ENCODE measurements at regions not wholly inside any gene's neighbourhood (a gene's known extent, or its start where the extent isn't known, plus 50 kb on each side); places are given as distances from the start of the nearest gene placed in this dataset.

DNA sequence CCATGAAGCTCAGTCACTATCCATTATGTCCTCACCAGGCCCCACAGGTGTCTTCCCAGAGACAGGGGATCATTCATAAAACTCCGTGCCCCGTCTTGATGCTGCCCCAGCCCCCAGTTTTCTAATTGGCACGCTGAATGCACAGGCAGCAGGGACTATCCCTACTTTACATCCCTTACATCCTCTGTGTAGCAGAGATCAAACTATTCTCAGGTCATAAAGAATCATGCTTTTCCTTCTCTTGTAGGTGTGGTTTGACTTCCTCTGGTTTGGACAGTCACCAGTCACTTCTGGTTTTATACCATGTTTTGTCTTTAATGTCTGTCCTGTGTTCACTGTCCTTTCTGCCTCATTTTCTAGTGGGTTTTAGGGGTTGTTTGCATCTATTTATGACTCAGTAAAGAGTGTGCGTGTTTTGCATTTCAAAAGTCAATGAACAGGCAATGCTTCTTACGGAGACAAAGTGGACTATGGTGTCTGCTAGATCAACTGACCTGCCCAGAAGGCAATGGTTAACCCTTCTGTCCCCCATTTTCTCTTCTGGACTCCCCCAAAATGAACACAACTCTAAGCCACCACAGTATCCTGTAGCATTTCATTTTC is 140.4 kb upstream of the NPVF start:
- Mint-ChIP-seq H3K4me1 (no peaks in the 10 kb centered on the region), H3K4me3 (no peak overlapping the region), H3K36me3 (peaks cover 4% of the 10 kb centered on the region), H3K27me3 (peaks cover 25% of the 10 kb centered on the region), H3K9me3 (peaks cover 11% of the 10 kb centered on the region), H3K27ac (no peak overlapping the region)
- no peak for DNase-seq

DNA sequence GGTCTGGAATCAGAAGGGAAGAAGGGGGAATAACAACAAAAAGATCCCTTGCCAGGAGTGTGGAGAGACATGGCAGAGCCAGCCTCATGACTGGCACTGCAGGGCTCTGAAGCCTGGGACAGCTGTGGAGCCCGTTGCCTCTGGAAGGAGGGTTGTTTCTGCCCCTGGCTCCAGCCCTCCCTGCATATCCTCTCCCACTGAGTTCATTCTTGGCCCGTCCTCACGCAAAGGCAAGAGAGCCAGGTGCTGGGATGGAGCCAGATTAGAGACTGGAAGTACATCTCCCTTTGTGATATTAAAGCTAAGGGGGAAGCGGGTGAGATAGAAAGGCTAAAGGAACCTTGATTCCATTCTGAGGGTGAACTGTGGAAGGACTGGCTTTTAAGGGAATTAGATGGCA is 141.5 kb upstream of the NPVF start:
- Mint-ChIP-seq H3K27me3 (peaks cover 25% of the 10 kb centered on the region), H3K4me3 (no peak overlapping the region), H3K36me3 (peaks cover 4% of the 10 kb centered on the region), H3K4me1 (no peaks in the 10 kb centered on the region), H3K27ac (no peak overlapping the region), H3K9me3 (peaks cover 11% of the 10 kb centered on the region)
- no peak for DNase-seq

DNA sequence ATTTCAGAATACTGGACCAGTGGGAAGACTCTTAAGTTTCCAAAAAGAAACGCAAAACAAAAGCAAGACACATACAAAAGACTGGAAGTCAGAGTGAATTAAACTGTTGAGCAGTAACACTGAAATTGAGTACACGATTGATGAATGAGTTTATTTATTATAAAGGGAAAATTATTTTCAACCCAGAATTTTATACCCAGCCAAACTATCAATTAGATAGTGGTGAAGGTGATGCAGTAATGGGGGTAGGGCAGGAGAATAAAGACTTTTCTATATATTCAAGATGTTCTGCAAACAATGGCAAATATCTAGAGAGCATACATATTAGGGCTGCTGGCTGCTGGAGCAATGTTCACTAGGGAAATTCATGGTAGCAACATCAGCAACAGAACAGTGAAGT is 143.7 kb upstream of the NPVF start:
- Mint-ChIP-seq H3K36me3 (peaks cover 4% of the 10 kb centered on the region), H3K4me3 (no peak overlapping the region), H3K27ac (no peak overlapping the region), H3K9me3 (peaks cover 11% of the 10 kb centered on the region), H3K27me3 (peaks cover 28% of the 10 kb centered on the region), H3K4me1 (no peaks in the 10 kb centered on the region)
- DNase-seq = no peak

DNA sequence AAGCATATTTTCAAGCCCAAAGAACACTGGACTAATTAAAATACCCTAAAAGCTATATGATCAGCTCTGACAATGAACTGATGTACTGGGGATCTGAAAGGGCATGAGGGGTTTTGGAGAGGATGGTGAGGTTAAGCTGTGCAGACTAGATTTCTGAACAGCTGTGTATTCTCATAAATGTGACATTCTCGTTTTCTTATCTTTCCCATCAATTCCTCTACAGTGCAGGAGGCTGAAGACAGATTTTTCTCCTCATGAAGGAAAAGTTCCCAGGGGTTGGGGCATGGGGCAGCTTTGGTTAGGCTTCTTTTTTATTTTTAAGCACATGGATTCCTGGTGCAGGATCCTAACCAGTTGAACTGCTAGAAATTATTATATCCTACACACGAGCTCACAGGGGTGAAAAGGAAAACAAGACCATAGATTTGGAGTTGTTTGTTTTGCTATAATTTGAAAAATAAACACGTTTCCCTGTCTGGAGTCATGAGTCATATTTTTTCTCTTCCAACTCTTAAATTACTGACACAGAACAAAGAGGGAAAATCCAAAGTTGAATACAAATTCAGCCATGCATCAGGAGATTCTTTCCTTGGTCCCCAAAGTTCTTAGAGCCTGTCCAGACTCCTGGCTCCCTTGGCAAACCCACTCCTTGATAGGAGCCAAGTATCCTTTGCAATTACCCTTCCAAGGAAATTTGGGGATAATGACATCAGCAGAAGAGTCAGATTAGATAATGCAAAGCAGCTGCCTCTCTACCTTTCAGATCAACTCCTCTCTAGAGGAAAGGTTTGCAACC is 147.7 kb upstream of the NPVF start:
- peaks cover 16% of the 10 kb centered on the region for H3K27me3 Mint-ChIP-seq

DNA sequence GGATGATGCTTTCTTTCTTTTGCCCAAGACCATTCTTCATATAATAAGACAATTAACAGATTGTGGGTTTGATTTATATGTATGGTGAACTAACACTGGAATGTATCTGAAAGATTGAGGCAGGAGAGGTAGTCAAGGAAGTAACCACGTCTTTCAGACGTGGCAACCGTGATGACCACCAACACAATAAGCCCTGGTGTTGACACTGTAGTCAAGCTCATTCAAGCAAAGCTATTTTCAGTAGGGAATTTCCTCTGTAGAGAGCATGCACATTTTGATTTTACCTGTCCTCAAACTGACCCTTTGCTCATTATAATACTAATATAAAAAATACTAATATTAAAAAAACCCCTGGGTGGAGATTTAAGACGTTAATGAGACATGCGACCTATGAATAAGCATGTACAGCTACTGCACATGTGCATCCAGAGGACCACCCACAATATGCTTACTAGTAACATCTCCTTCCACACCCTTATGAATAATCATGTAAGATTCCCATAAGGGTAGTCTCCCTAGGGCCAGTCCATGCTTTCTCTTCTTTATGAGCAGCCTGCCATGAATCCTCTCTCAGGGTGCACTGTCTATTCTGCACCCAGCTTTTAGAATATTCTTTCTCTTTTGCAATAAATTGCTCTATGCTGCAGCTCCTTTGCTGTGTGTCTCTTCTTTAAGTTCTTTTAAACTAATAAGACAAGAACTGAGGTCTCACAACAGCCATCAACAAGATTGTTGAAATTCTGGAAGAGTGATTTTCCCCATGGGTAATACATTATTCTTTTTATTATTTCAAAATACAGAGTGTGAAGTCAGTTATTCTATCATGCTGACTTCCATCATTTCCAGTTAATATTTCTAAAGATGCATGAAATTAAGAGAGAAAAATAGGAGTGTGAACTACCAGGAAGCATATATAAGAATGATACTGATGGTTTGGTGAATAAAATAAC is 151.3 kb upstream of the NPVF start:
- DNase-seq = no peak
- no peaks in the 10 kb centered on the region for H3K9me3 Mint-ChIP-seq
- H3K27me3 Mint-ChIP-seq = peaks cover 14% of the 10 kb centered on the region
- no peaks in the 10 kb centered on the region for H3K4me1 Mint-ChIP-seq
- no peak overlapping the region for H3K27ac Mint-ChIP-seq
- no peak overlapping the region for H3K4me3 Mint-ChIP-seq
- H3K36me3 Mint-ChIP-seq = no peaks in the 10 kb centered on the region

More for the DNA sequence above, 147.7 kb upstream of the NPVF start:
- peaks cover 11% of the 10 kb centered on the region for H3K9me3 Mint-ChIP-seq
- no peaks in the 10 kb centered on the region for H3K4me1 Mint-ChIP-seq
- no peak for DNase-seq
- H3K27ac Mint-ChIP-seq = no peak overlapping the region
- H3K36me3 Mint-ChIP-seq = peaks cover 4% of the 10 kb centered on the region
- H3K4me3 Mint-ChIP-seq = no peak overlapping the region

DNA sequence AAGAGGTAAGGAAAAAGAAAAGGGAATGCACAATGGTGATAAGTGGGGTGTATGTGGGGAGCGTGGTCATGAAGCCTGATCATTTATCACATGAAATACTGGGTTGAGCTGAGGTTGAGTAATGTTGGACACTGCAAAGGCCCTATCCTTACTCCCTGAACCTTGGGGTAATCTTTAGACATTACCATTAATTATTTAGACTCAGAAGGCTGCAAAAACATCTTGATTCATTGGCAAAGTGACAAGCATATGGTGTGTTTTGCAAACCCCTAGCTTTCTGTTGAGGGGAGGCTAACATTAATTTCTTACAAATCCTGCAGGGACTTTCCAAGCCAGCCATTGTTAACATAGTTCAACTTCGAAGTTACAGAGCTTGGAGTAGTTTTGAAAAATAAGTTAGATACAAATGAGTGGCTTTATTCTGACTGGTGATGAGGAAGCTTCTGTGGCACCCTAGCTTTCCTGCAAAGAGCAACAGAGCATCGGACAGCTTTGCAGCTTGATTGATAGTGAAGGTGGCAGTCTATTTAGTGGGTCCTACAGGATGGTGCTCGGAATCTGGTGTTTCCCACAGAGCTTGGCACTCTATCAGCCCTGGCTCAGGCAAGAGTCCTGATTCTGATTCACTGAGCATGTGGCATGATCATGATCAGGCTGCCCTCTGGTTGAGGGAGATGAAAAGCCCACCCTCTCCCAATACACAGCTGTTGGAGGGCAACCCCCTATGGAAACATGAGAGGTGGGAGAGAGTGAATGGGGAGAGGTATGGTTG is 153.7 kb upstream of the NPVF start:
- H3K27me3 Mint-ChIP-seq = peaks cover 7% of the 10 kb centered on the region
- no peaks in the 10 kb centered on the region for H3K36me3 Mint-ChIP-seq
- no peak overlapping the region for H3K4me3 Mint-ChIP-seq

DNA sequence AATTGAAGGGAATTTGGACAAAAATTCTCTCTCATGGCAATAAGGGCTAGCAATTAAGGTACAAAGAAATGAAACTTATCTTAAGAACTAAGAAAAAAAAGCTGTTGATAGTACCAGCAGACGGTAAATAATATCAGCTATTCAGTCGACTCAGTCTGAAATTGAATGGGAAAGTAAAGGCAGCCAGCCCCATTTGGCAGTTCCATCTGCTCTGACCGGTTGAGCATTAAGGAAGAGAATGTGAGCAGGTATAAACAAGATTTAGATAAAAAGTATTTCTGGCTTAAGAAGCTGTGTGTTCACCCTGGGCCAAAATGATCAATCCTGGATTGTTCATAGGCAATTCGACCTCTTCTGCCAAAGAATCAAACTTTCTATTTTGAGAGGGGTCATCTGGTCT is 154.6 kb upstream of the NPVF start:
- Mint-ChIP-seq H3K9me3 (no peaks in the 10 kb centered on the region), H3K36me3 (no peaks in the 10 kb centered on the region), H3K4me3 (no peak overlapping the region), H3K4me1 (no peaks in the 10 kb centered on the region), H3K27me3 (peaks cover 7% of the 10 kb centered on the region), H3K27ac (no peak overlapping the region)
- no peak for DNase-seq

More for the DNA sequence above, 153.7 kb upstream of the NPVF start:
- H3K4me1 Mint-ChIP-seq = no peaks in the 10 kb centered on the region
- no peak for DNase-seq
- H3K27ac Mint-ChIP-seq = no peak overlapping the region
- H3K9me3 Mint-ChIP-seq = no peaks in the 10 kb centered on the region

DNA sequence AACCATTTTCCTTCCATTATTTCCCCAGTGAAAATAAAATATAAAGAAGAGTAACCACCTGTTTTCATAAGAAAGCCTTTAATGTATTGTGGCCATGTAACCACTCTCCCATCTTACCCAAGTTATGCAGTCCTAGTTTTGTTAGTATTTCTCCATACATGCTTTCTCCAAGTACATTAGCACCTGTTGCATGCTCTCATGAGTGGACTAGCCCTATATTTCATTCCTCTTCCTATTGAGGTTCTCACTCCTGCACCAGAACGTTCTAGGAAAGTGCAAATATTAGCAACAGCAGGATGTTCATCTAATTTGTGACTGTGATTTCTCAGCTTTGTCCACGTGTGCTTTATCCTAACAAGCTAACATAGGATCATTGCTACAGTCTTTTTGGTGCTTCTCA is 155.1 kb upstream of the NPVF start:
- Mint-ChIP-seq H3K27ac (no peak overlapping the region), H3K4me1 (no peaks in the 10 kb centered on the region), H3K27me3 (peaks cover 7% of the 10 kb centered on the region), H3K9me3 (no peaks in the 10 kb centered on the region), H3K36me3 (no peaks in the 10 kb centered on the region), H3K4me3 (no peak overlapping the region)
- DNase-seq = no peak

DNA sequence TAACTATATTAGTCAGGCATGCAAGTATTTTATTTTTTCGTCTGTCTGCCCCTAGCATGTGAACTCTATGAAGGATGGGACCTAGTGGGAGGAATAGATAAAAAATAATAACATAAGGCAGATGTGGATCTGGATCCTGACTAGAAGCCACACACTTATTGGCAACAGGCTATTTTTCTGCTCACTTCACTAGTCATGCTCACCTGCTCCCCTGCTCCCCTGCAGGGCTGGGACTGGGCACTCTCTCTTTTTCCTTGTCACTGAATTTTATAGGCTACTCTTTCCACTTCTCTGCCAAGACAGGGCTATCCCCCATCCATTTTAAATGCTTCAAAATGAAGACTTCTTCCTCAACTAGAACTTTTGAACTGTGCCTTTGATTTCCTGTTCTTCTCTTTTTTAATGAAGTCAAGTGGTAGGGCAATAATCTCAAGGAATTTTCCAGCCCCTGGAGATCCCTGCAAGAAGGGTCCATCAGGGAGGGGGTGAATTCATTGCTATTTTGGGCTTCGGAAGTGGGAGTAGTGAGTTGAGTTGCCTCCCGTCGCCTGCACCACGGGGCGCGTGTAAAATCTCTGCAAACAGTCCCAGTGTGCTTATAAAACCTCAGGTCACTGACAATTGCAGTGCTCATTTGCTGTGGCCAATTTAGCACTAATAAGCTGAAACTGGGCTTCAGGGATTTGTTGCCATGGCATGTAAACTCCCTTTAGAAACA is 156.7 kb upstream of the NPVF start:
- Mint-ChIP-seq H3K4me3 (no peak overlapping the region), H3K27ac (no peak overlapping the region), H3K27me3 (peaks cover 15% of the 10 kb centered on the region), H3K4me1 (no peaks in the 10 kb centered on the region), H3K36me3 (no peaks in the 10 kb centered on the region), H3K9me3 (no peaks in the 10 kb centered on the region)
- DNase-seq = no peak

DNA sequence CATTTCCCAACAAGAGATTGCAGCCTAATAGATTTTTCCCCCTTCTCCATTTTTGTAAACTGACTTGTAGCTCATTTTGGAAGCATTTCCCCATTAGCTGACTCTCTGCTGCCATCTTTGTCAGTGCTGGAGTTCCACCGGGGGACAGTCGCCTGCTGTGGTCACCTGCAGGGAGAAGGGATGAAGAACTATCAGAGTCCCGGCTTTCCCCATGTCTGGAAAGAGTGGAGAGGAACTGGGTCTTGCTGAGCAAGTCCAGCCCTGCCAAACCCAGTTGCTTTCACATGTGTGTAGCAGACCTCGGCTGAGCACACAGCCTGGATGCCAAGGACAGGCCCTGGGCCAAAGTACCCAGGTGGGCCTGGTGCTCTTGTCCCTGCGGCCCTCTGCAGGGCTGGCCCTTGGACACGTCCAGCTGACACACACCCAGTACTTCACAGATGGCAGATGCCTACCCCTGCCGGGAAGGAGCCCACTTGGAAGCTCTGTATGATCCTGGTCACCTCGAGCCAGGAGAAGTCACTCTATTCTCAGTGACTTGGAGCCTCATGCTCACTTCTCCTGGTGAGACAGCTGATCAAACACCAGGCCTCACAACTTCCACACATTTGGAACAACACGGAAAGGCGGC is 157.3 kb upstream of the NPVF start:
- H3K27ac Mint-ChIP-seq = no peak overlapping the region
- no peaks in the 10 kb centered on the region for H3K4me1 Mint-ChIP-seq
- no peaks in the 10 kb centered on the region for H3K36me3 Mint-ChIP-seq
- H3K4me3 Mint-ChIP-seq = no peak overlapping the region
- no peak for DNase-seq
- peaks cover 20% of the 10 kb centered on the region for H3K27me3 Mint-ChIP-seq
- no peaks in the 10 kb centered on the region for H3K9me3 Mint-ChIP-seq

DNA sequence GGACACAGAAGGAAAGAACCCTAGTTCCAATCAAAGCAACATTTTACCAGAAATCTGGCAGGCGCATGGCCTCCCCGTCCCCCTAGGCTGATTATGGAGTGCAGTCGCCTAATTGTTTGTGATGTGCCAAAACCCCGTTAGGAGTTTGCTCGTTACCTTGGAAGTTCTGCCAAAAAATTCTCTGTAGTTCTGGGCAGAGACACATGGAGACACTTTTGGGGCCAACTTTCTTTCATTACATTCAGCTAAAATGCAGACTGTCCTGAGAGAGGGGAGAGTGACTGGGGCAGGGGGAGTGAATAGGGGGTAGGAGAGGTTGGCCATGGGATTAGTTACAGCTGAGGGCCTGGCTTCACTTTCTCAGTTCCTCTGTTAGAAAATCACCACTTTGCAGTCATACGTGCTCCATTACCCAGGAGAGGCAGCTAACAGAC is 158.0 kb upstream of the NPVF start:
- DNase-seq = no peak
- no peaks in the 10 kb centered on the region for H3K4me1 Mint-ChIP-seq
- H3K4me3 Mint-ChIP-seq = no peak overlapping the region
- H3K9me3 Mint-ChIP-seq = no peaks in the 10 kb centered on the region
- no peaks in the 10 kb centered on the region for H3K36me3 Mint-ChIP-seq
- H3K27ac Mint-ChIP-seq = no peak overlapping the region
- H3K27me3 Mint-ChIP-seq = peaks cover 16% of the 10 kb centered on the region

DNA sequence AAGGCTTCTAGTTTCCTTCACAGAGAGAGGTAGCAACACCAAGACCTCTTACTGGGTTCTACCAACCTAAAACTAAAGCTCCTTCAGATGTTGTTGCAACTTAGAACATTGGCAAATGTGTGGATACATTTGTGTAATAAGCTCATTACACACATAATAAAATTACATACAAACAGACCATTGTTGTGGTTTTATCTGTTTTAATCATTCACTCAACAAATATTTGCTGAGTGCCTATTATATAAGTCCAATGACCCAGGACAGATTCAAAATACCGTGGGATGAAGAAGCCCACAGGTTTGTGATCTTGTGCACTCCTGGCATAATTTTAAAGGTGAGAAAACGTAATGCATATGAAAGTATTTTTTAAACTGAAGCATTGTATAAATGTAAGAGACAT is 160.4 kb upstream of the NPVF start:
- no peaks in the 10 kb centered on the region for H3K36me3 Mint-ChIP-seq
- H3K27me3 Mint-ChIP-seq = peaks cover 16% of the 10 kb centered on the region

DNA sequence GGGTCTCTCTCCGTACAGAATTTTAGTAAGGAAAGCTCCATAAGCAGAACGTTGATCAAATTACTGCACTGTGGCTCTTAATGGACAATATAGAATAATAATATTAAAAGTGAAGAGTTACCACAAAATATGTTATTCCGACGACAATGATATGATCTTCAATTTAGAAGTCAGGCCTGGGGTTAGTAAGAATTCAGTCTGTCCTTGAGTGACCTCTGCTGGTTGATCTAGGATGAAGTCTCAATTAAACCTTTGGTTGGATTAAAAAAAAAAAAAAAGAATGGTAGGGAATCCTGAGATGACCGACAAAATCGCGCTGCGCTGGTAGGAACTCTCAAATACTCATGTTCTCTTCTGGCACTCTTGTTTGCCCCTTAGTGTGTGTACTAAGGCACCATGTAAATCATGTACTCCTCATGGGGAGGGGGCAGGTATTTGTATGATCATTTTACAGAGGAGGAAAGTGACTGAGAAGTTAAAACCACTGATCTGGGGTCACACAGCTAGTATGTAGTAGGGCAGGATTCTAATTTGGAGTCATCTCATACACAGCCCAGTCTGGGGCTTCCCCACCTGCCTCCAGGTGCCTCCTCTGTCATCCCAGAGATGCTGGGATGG is 161.3 kb upstream of the NPVF start:
- Mint-ChIP-seq H3K4me1 (no peaks in the 10 kb centered on the region), H3K27me3 (peaks cover 22% of the 10 kb centered on the region), H3K4me3 (no peak overlapping the region), H3K36me3 (no peaks in the 10 kb centered on the region), H3K9me3 (no peaks in the 10 kb centered on the region), H3K27ac (no peak overlapping the region)
- DNase-seq = no peak

More for the DNA sequence above, 160.4 kb upstream of the NPVF start:
- Mint-ChIP-seq H3K4me3 (no peak overlapping the region), H3K9me3 (no peaks in the 10 kb centered on the region), H3K4me1 (no peaks in the 10 kb centered on the region), H3K27ac (no peak overlapping the region)
- DNase-seq = no peak
